ENCODE measurements at regions not wholly inside any gene's neighbourhood (a gene's known extent, or its start where the extent isn't known, plus 50 kb on each side); places are given as distances from the start of the nearest gene placed in this dataset.

GRCh38 chr10:123496996-123497660, 169.0 kb upstream of the GPR26 start:
- Histone ChIP-seq H3K9me3 (ENCODE audit: insufficient read depth in 2 of 2, low read depth in 1 of 2, low read length in 1 of 2) (no peaks in the 10 kb centered on the region; a peak in 1 of 4 replicates), H3K4me3 (ENCODE audit: extremely low read depth in 1 of 4, insufficient read depth in 2 of 4, low read depth in 3 of 4, low read length in 4 of 4) (no peak overlapping the region), H2BK5ac (ENCODE audit: low read depth, low read length) (peak overlapping the region; percentile 54; the same call in 1 of the 2 replicates), H3K4me2 (ENCODE audit: insufficient read depth in 1 of 2, low read depth in 2 of 2, low read length in 2 of 2) (0 out of 4 replicates have a peak overlapping the region, but pooled peaks of 1 of the 2 experiments have one; percentile 16), H3K27me3 (replicated peaks in 1 of 4; ENCODE audit: control insufficient read depth in 3 of 4, extremely low read depth in 1 of 4, insufficient read depth in 3 of 4, low read length in 3 of 4) (no peaks in the 10 kb centered on the region), H3K23me2 (ENCODE audit: low read depth, low read length) (no peaks in the 10 kb centered on the region), H3K27ac (ENCODE audit: low read depth, low read length) (no peak overlapping the region), H3K56ac (replicated peaks; ENCODE audit: insufficient read length, low read depth, low read length) (no peak overlapping the region), H3K79me1 (ENCODE audit: low read depth, low read length) (no peaks in the 10 kb centered on the region), H3K4ac (replicated peaks; ENCODE audit: insufficient read length, low read depth, low read length) (no peak overlapping the region), H4K20me1 (replicated peaks in 1 of 2; ENCODE audit: control insufficient read depth in 1 of 2, insufficient read depth in 2 of 2, low read length in 2 of 2) (no peaks in the 10 kb centered on the region), H4K8ac (ENCODE audit: extremely low read depth, insufficient read depth, low read length) (no peak overlapping the region), H3K18ac (ENCODE audit: extremely low read depth, low read length) (peak overlapping the region; percentile 24; the same call in 1 of the 2 replicates), H2BK120ac (replicated peaks; ENCODE audit: low read depth, low read length) (no peak overlapping the region), H2BK20ac (ENCODE audit: low read length) (no peak overlapping the region; the same call in 1 of the 2 replicates), H2AFZ (ENCODE audit: low read length) (no peak overlapping the region), H3K23ac (ENCODE audit: insufficient read length) (no peak overlapping the region), H2AK5ac (ENCODE audit: low read depth, low read length) (no peak overlapping the region; the same call in 1 of the 2 replicates), H3K14ac (ENCODE audit: insufficient read length) (no peak overlapping the region), H2BK15ac (ENCODE audit: low read length) (0 out of 2 replicates have a peak overlapping the region, but pooled peaks have one; percentile 10), H3K9ac (replicated peaks in 1 of 4; ENCODE audit: extremely low read depth in 1 of 4, low read depth in 3 of 4, low read length in 3 of 4) (no peak overlapping the region), H4K91ac (replicated peaks; ENCODE audit: insufficient read length, low read length) (no peak overlapping the region), H3K36me3 (ENCODE audit: control insufficient read depth in 2 of 4, insufficient read depth in 4 of 4, low read length in 3 of 4) (no peaks in the 10 kb centered on the region), H3K4me1 (replicated peaks in 1 of 4; ENCODE audit: control insufficient read depth in 3 of 4, insufficient read depth in 4 of 4, low read length in 3 of 4) (peaks cover 9 to 21% (median 11%) of the 10 kb centered on the region in 4 experiments), H2BK12ac (ENCODE audit: low read depth, low read length) (peak overlapping the region; percentile 63; the same call in 1 of the 2 replicates), H3K79me2 (ENCODE audit: control insufficient read depth in 1 of 2, insufficient read depth in 2 of 2, low read length in 2 of 2) (no peaks in the 10 kb centered on the region), H4K5ac (ENCODE audit: insufficient read length, low read depth, low read length) (no peak overlapping the region)
- FAIRE-seq (peak; percentile 52), DNase-seq (ENCODE audit: low read depth in 1 of 2, low spot score in 2 of 2) (no peak)
- POLR2A ChIA-PET (ENCODE audit: partially characterized antibody): no interaction called here
- 80% methylated on average over 10 of the region's 10 CpGs; no CpG with 5 or more reads in 1 of the 2 experiments for WGBS, 2 experiments (ENCODE audit: extremely low coverage in 1 of 2, insufficient coverage in 1 of 2, insufficient read length in 1 of 2, insufficient replicate concordance in 2 of 2, low coverage in 1 of 2, low lambda C conversion rate in 2 of 2, missing lambda C conversion rate in 1 of 2)
- CTCF ChIA-PET (ENCODE audit: partially characterized antibody): no interaction called here

Data from H1 (cell line).